Ovary (tissue), 7 donors: ENCODE measurements at regions not wholly inside any gene's neighbourhood (a gene's known extent, or its start where the extent isn't known, plus 50 kb on each side); places are given as distances from the start of the nearest gene placed in this dataset.

Experiments
- DNase-seq, 5 donors: peaks; one replicate each; pipeline ENCODE4 v3.0.0-alpha.2; 2019 to 2020
- H3K27ac ChIP-seq, 2 donors: fragments of 200-600 bp; one replicate each; pipeline versions ENCODE4 v1.5.1 to v1.8.0; 2019 to 2022
- H3K27me3 ChIP-seq: fragments of 200-600 bp; one replicate; pipeline ENCODE4 v1.8.0; 2022
- H3K36me3 ChIP-seq: fragments of 200-600 bp; sonication (generic); one replicate; pipeline ENCODE4 v1.5.1; 2019
- H3K4me1 ChIP-seq: one replicate; pipeline ENCODE4 v1.8.1; 2013; ENCODE audit warnings: mild to moderate bottlenecking, moderate library complexity; ENCODE audit not compliant: insufficient read depth
- H3K4me3 ChIP-seq: fragments of 200-600 bp; sonication (generic); one replicate; pipeline ENCODE4 v1.5.1; 2017
- H3K9me3 ChIP-seq, 2 donors: fragments of 200-600 bp in 1 of 2; sonication (generic) in 1 of 2; one replicate each; pipeline versions ENCODE4 v1.5.1 to v1.8.1; 2013 to 2019; ENCODE audit warnings: mild to moderate bottlenecking in 1 of 2, moderate library complexity in 1 of 2
- EP300 ChIP-seq: sonication (generic); formaldehyde crosslinking; IDR thresholded peaks from one replicate; pipeline ENCODE4 v1.6.1; 2017; ENCODE audit warnings: antibody characterized with exemption
- POLR2A ChIP-seq: fragments of 450-650 bp; IDR thresholded peaks from one replicate; pipeline ENCODE4 v1.6.1; 2017; ENCODE audit warnings: antibody characterized with exemption, mild to moderate bottlenecking, moderate library complexity
- WGBS, 3 donors: extraction: QIAGEN DNeasy Blood & Tissue Kit in 1 of 3; methylation state at CpG; one replicate each; pipeline versions ENCODE4 v1.1.5 to v1.1.7; 2013 to 2017; 5-methylcytosine and 5-hydroxymethylcytosine counted together
- intact Hi-C, 4 donors: fragments of 100-400 bp; cut with DNase I; formaldehyde crosslinking; loops; one replicate each; pipeline versions ENCODE4 v1.11.0 to v1.15.1; 2022 to 2023
- TF ChIP-seq, protein P1 (sequence below), 3 donors: fragments of 450-650 bp in 2 of 3; fragments of 200-600 bp in 1 of 3; IDR thresholded peaks; one replicate each; pipeline versions ENCODE4 v1.5.1 to v1.8.0; 2016 to 2022; ENCODE audit warnings: antibody characterized with exemption in 3 of 3, mild to moderate bottlenecking in 1 of 3
- donor health status: DM: no; HTN: no; CAD: no; lungs with moderate emphysema.
- donor health status: DM: no; HTN: no; CAD: no.
- donor health status: Bipolar disorder and iron deficiency.
- donor health status: DM: no; HTN: no; CAD: no.
- donor health status: DM: yes; HTN: yes; CAD: no.

DNA sequence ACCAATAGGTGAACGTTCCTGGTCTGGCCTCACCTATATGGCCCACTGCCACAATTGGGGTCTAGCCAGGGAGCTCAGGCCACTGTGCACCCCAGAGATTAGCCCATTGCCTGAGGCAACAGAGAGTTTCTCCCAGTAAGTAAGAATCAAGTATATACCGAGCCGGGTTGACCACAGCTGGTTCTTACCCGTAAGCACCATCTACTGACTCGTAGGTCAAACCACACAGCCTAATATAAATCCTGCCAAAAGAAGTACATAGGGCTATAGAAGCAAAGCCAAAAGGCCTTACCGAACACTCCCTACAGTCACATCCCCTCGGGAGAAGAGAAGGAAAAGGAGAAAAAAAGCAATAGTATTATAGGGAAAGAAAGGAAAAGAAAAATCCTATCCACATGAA is 463.6 kb upstream of the GJE1 start:
- no peaks in the 10 kb centered on the region for H3K9me3 ChIP-seq
- H3K27ac ChIP-seq, result no peak overlapping the region
- 83 to 89% (median 84%) methylated on average over 7 of the region's 7 CpGs for WGBS, 3 donors
- H3K4me1 ChIP-seq, result no peaks in the 10 kb centered on the region
- no peaks in the 10 kb centered on the region for H3K36me3 ChIP-seq
- H3K4me3 ChIP-seq, result no peak overlapping the region
- intact Hi-C loops, result no loop called here
- TF ChIP-seq POLR2A, result no peak
- no peak for TF ChIP-seq EP300
- TF ChIP-seq, protein P1, sequence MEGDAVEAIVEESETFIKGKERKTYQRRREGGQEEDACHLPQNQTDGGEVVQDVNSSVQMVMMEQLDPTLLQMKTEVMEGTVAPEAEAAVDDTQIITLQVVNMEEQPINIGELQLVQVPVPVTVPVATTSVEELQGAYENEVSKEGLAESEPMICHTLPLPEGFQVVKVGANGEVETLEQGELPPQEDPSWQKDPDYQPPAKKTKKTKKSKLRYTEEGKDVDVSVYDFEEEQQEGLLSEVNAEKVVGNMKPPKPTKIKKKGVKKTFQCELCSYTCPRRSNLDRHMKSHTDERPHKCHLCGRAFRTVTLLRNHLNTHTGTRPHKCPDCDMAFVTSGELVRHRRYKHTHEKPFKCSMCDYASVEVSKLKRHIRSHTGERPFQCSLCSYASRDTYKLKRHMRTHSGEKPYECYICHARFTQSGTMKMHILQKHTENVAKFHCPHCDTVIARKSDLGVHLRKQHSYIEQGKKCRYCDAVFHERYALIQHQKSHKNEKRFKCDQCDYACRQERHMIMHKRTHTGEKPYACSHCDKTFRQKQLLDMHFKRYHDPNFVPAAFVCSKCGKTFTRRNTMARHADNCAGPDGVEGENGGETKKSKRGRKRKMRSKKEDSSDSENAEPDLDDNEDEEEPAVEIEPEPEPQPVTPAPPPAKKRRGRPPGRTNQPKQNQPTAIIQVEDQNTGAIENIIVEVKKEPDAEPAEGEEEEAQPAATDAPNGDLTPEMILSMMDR (IDR thresholded peaks at IDR 0.05), result no peak
- no peaks in the 10 kb centered on the region for H3K27me3 ChIP-seq
- DNase-seq, result no peak

DNA sequence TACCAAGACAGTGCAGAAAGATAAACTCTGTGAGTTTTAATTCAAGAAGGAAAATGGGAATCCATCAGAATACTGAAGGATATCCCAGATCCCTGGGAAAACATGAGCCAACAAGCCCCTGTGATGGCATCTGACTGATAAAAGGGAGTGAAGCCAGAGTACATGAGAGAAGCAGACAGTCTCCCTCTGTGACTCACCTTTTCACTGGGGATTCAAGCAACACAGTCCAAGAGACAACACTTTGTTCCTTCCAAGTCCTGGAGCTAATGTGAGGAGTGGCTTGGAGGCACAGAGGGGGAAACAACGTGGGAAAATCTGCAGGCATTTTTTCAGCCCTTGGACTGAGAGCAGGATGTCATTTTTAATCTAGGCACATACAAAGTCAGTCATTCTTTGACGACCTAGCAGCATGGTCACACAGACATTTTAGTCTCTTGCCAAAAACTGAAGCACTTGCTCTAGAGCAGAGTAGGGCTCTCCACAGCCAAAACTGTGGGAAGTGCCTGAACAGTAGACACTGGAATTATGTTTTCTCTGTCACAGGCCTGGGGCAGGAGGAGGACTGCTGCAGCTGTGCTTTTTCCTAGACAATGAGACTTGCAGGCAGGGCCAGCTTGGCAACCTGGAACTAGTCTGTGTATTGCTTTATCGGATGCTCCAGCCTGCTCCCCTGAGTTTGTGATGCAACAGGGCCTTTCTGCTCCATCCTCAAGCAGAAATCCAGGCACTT is 465.0 kb upstream of the GJE1 start:
- intact Hi-C loops, result loop anchor here in 1 of 4 donors (1.0 kb wide), 1 partner anchor 38 kb away; no protein-coding TSS in a partner anchor
- no peak overlapping the region for H3K4me3 ChIP-seq
- no peaks in the 10 kb centered on the region for H3K27me3 ChIP-seq
- H3K36me3 ChIP-seq, result no peaks in the 10 kb centered on the region
- no peak for DNase-seq
- WGBS, 3 donors, result 49 to 55% (median 50%) methylated on average over 3 of the region's 3 CpGs
- H3K9me3 ChIP-seq, result no peaks in the 10 kb centered on the region
- H3K4me1 ChIP-seq, result no peaks in the 10 kb centered on the region
- H3K27ac ChIP-seq, result no peak overlapping the region
- TF ChIP-seq POLR2A (no peak), EP300 (no peak)
- TF ChIP-seq, protein P1 (IDR thresholded peaks at IDR 0.05), result no peak

DNA sequence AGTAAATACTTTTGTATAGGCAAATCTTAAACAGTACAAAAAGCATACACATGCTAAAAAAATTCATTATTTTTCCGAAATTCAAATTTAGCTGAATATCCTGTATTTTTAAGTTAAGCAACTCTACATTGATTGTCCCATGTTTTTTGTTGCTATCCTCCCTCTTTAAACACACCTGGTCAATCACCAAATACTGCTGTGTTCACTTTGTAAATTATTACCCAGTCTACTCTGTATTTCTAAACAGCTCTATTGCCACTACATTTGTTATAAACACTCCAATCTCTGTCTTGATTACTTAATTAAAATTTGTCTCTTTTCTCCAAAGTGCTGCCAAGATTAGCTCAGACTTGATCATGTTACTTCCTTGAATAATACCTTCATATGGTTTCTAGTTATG is 466.5 kb upstream of the GJE1 start:
- H3K27ac ChIP-seq, result no peak overlapping the region
- H3K27me3 ChIP-seq, result no peaks in the 10 kb centered on the region
- H3K4me1 ChIP-seq, result no peaks in the 10 kb centered on the region
- no peak overlapping the region for H3K4me3 ChIP-seq
- TF ChIP-seq EP300 (no peak), POLR2A (no peak)
- TF ChIP-seq, protein P1 (IDR thresholded peaks at IDR 0.05), result no peak
- H3K36me3 ChIP-seq, result no peaks in the 10 kb centered on the region
- DNase-seq, result no peak
- H3K9me3 ChIP-seq, result no peaks in the 10 kb centered on the region
- intact Hi-C loops, result no loop called here
- 45 to 94% (median 49%) methylated on average over 1 of the region's 1 CpG for WGBS, 3 donors

DNA sequence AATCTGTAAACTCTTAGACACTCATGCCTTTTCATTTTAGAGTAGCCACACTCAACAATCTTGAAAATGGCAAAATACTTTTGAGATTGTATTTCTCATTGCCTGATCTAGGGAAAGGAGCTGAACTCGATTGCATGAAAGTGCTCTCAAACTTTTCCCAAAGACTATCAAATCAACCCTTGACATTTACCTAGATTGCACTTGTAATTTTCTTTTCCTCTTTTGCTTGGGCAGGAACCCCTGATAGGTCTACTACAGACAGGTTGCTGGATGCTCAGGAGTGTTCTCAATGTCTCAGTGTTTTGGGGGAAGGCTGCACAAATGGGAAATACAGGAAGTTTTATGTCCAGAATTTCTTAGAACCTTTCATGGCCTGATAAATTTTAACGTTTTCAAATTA is 468.0 kb upstream of the GJE1 start:
- TF ChIP-seq, protein P1 (IDR thresholded peaks at IDR 0.05), result no peak
- TF ChIP-seq POLR2A (no peak), EP300 (no peak)
- Histone ChIP-seq H3K4me1 (no peaks in the 10 kb centered on the region), H3K4me3 (no peak overlapping the region), H3K36me3 (no peaks in the 10 kb centered on the region), H3K9me3 (no peaks in the 10 kb centered on the region), H3K27ac (no peak overlapping the region), H3K27me3 (no peaks in the 10 kb centered on the region)
- DNase-seq, result no peak
- intact Hi-C loops, result no loop called here
- 76 to 85% (median 76%) methylated on average over 2 of the region's 2 CpGs for WGBS, 3 donors
